ENCODE measurements at regions not wholly inside any gene's neighbourhood (a gene's known extent, or its start where the extent isn't known, plus 50 kb on each side); places are given as distances from the start of the nearest gene placed in this dataset.

DNA sequence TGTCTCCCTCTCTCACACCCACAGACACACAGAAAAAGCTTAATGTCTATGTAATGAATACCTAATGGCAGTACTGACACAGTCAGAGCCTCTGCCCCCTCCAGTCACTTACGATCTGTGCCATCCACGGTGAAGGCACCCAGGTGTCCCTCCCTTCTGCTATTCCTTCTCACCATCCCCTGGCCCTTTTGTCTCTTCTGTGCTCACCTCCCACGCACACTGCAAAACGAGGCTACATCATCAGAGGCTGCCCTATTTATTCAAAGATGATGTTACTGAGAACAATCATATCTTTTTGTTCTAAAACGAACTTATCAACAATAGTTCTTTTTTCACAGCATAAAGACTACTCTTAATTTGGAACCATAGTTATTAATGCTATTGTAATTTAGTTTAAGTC, 246.9 kb upstream of the MKLN1 start:
- TF ChIP-seq ZNF521 (tag by site-specific recombination; IDR thresholded peaks at IDR 0.05) = no peak
- TF ChIP-seq, protein P1, sequence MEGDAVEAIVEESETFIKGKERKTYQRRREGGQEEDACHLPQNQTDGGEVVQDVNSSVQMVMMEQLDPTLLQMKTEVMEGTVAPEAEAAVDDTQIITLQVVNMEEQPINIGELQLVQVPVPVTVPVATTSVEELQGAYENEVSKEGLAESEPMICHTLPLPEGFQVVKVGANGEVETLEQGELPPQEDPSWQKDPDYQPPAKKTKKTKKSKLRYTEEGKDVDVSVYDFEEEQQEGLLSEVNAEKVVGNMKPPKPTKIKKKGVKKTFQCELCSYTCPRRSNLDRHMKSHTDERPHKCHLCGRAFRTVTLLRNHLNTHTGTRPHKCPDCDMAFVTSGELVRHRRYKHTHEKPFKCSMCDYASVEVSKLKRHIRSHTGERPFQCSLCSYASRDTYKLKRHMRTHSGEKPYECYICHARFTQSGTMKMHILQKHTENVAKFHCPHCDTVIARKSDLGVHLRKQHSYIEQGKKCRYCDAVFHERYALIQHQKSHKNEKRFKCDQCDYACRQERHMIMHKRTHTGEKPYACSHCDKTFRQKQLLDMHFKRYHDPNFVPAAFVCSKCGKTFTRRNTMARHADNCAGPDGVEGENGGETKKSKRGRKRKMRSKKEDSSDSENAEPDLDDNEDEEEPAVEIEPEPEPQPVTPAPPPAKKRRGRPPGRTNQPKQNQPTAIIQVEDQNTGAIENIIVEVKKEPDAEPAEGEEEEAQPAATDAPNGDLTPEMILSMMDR (tag by site-specific recombination; IDR thresholded peaks at IDR 0.05) = no peak
- no peak for TF ChIP-seq GLIS1 (tag by site-specific recombination; IDR thresholded peaks at IDR 0.05)
- TF ChIP-seq, protein P2, sequence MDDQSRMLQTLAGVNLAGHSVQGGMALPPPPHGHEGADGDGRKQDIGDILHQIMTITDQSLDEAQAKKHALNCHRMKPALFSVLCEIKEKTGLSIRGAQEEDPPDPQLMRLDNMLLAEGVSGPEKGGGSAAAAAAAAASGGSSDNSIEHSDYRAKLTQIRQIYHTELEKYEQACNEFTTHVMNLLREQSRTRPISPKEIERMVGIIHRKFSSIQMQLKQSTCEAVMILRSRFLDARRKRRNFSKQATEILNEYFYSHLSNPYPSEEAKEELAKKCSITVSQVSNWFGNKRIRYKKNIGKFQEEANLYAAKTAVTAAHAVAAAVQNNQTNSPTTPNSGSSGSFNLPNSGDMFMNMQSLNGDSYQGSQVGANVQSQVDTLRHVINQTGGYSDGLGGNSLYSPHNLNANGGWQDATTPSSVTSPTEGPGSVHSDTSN (CRISPR knock-in tag; IDR thresholded peaks at IDR 0.05) = no peak
- no peak for TF ChIP-seq ZNF792 (tag by site-specific recombination; IDR thresholded peaks at IDR 0.05)
- TF ChIP-seq RBAK (tag by site-specific recombination; IDR thresholded peaks at IDR 0.05) = no peak
- TF ChIP-seq ZNF302 (tag by site-specific recombination; IDR thresholded peaks at IDR 0.05; ENCODE audit: low read depth) = no peak
- TF ChIP-seq, protein P3, sequence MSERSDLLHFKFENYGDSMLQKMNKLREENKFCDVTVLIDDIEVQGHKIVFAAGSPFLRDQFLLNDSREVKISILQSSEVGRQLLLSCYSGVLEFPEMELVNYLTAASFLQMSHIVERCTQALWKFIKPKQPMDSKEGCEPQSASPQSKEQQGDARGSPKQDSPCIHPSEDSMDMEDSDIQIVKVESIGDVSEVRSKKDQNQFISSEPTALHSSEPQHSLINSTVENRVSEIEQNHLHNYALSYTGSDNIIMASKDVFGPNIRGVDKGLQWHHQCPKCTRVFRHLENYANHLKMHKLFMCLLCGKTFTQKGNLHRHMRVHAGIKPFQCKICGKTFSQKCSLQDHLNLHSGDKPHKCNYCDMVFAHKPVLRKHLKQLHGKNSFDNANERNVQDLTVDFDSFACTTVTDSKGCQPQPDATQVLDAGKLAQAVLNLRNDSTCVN (tag by site-specific recombination; optimal IDR thresholded peaks at IDR 0.05) = no peak

Measured in HEK293 (cell line).